ENCODE measurements at regions not wholly inside any gene's neighbourhood (a gene's known extent, or its start where the extent isn't known, plus 50 kb on each side); places are given as distances from the start of the nearest gene placed in this dataset.
"Not testable (repeated sequence)": the region's sequence is repeated elsewhere in the genome, so short reads cannot be mapped to it uniquely, and the experiment has no call there.

GRCh38 chr18:5830902-5831301, 64.4 kb downstream of the TMEM200C start:
- not testable (repeated sequence) for DNase-seq

- no peak for DNase-seq
Observed at GRCh38 chr18:5828913-5829312, 66.4 kb downstream of the TMEM200C start.

GRCh38 chr18:5825663-5826062, 69.7 kb downstream of the TMEM200C start:
- no peak for DNase-seq

- no peak for DNase-seq
Observed at GRCh38 chr18:5824370-5824984, 70.8 kb downstream of the TMEM200C start.

GRCh38 chr18:5817816-5818215, 77.5 kb downstream of the TMEM200C start:
- DNase-seq: no peak

GRCh38 chr18:5806860-5807259, 88.5 kb downstream of the TMEM200C start:
- DNase-seq: no peak

GRCh38 chr18:5787936-5788335, 107.4 kb downstream of the TMEM200C start:
- DNase-seq: no peak

GRCh38 chr18:5779922-5780321, 115.4 kb downstream of the TMEM200C start:
- DNase-seq: no peak

GRCh38 chr18:5772306-5773105, 122.8 kb downstream of the TMEM200C start:
- DNase-seq: no peak

- no peak for DNase-seq
Observed at GRCh38 chr18:5771343-5771742, 124.0 kb downstream of the TMEM200C start.

- no peak for DNase-seq
Observed at GRCh38 chr18:5770176-5770575, 125.1 kb downstream of the TMEM200C start.

GRCh38 chr18:5768454-5768853, 126.9 kb downstream of the TMEM200C start:
- no peak for DNase-seq

- DNase-seq: no peak
Observed at GRCh38 chr18:5759194-5759593, 136.1 kb downstream of the TMEM200C start.

GRCh38 chr18:5756823-5757222, 138.5 kb downstream of the TMEM200C start:
- DNase-seq: no peak

GRCh38 chr18:5747678-5748077, 147.6 kb downstream of the TMEM200C start:
- no peak for DNase-seq

GRCh38 chr18:5746844-5747243, 148.5 kb downstream of the TMEM200C start:
- no peak for DNase-seq

- DNase-seq: no peak
Observed at GRCh38 chr18:5744659-5745058, 150.7 kb downstream of the TMEM200C start.

- DNase-seq: no peak
Observed at GRCh38 chr18:5738526-5738925, 156.8 kb downstream of the TMEM200C start.

GRCh38 chr18:5732318-5732717, 163.0 kb downstream of the TMEM200C start:
- DNase-seq: no peak

GRCh38 chr18:5729983-5730699, 165.2 kb downstream of the TMEM200C start:
- DNase-seq: no peak

- DNase-seq: no peak
Observed at GRCh38 chr18:5728531-5728930, 166.8 kb downstream of the TMEM200C start.

- no peak for DNase-seq
Observed at GRCh38 chr18:5726011-5726410, 169.3 kb downstream of the TMEM200C start.

- DNase-seq: no peak
Observed at GRCh38 chr18:5721924-5722323, 173.4 kb downstream of the TMEM200C start.

GRCh38 chr18:5720132-5720531, 175.2 kb downstream of the TMEM200C start:
- DNase-seq: no peak

All from NCI-H446 (cell line).